ENCODE measurements at regions not wholly inside any gene's neighbourhood (a gene's known extent, or its start where the extent isn't known, plus 50 kb on each side); places are given as distances from the start of the nearest gene placed in this dataset.

GRCh38 chr3:162134571-162134970 is 638.0 kb downstream of the OTOL1 start:
- FAIRE-seq (no peak), ATAC-seq (no peak), DNase-seq (ENCODE audit: extremely low read depth in 1 of 4, low spot score in 3 of 4) (no peak)

More at GRCh38 chr3:162134571-162134970, 638.0 kb downstream of the OTOL1 start:
- Histone ChIP-seq H2AFZ (ENCODE audit: low read depth, low read length) (no peak overlapping the region), H3K36me3 (ENCODE audit: control insufficient read depth, insufficient read depth, low read length) (no peaks in the 10 kb centered on the region), H3K9me3 (replicated peaks; ENCODE audit: control insufficient read depth, insufficient read depth, low read depth, low read length) (no peaks in the 10 kb centered on the region), H3K4me1 (replicated peaks in 1 of 2; ENCODE audit: control insufficient read depth in 2 of 2, insufficient read depth in 2 of 2, low read length in 2 of 2) (no peaks in the 10 kb centered on the region), H3K4me3 (no peak overlapping the region), H3K27me3 (ENCODE audit: control insufficient read depth in 2 of 2, insufficient read depth in 2 of 2, low read length in 2 of 2) (no peaks in the 10 kb centered on the region), H3K27ac (ENCODE audit: extremely low read depth, low read depth, low read length) (no peak overlapping the region), H4K20me1 (replicated peaks; ENCODE audit: control insufficient read depth, insufficient read depth, low read length) (no peaks in the 10 kb centered on the region), H3K9me1 (ENCODE audit: control insufficient read depth, insufficient read depth, low read length) (no peaks in the 10 kb centered on the region), H3K4me2 (ENCODE audit: insufficient read depth, low read length) (no peak overlapping the region), H3K79me2 (ENCODE audit: control insufficient read depth, insufficient read depth, low read length) (no peaks in the 10 kb centered on the region), H3K9ac (ENCODE audit: insufficient read depth in 1 of 2, low read depth in 2 of 2, low read length in 2 of 2) (no peak overlapping the region)
- CTCF ChIA-PET (ENCODE audit: low intra/inter-chr PET ratio): no interaction called here
- in situ Hi-C loops (cut with MboI): no loop called here
- POLR2A ChIA-PET: no interaction called here
- intact Hi-C loops (cut with micrococcal nuclease): no loop called here
- no TSS peak for BruUV-seq (replicated peaks)
- 0% methylated on average over 4 of the region's 4 CpGs for WGBS (ENCODE audit: insufficient coverage, low coverage, missing lambda C conversion rate)
- no peak for TF ChIP-seq ZEB2 (IDR thresholded peaks at IDR 0.05)
- no peak for TF ChIP-seq SMARCE1 (IDR thresholded peaks at IDR 0.05)
- no peak for TF ChIP-seq NR3C1 (CRISPR knock-in tag; IDR thresholded peaks at IDR 0.05)
- TF ChIP-seq HNRNPK (IDR thresholded peaks at IDR 0.05; ENCODE audit: low read depth, low read length, poor library complexity, severe bottlenecking): no peak
- no peak for TF ChIP-seq TFAP4 (CRISPR knock-in tag; IDR thresholded peaks at IDR 0.05; ENCODE audit: borderline replicate concordance)
- TF ChIP-seq HCFC1 (IDR thresholded peaks at IDR 0.05; ENCODE audit: low read depth, low read length): no peak
- no peak for TF ChIP-seq NR2C2 (CRISPR knock-in tag; IDR thresholded peaks at IDR 0.05)
- no peak for TF ChIP-seq NR2C2 (tag; IDR thresholded peaks at IDR 0.05)
- TF ChIP-seq SAFB (IDR thresholded peaks at IDR 0.05; ENCODE audit: borderline replicate concordance, low read depth, low read length): no peak
- no peak for TF ChIP-seq HDAC8 (tag; IDR thresholded peaks at IDR 0.05)
- TF ChIP-seq FIP1L1 (IDR thresholded peaks at IDR 0.05; ENCODE audit: low read depth, low read length, poor library complexity, severe bottlenecking): no peak
- no peak for TF ChIP-seq HNRNPL (IDR thresholded peaks at IDR 0.05; ENCODE audit: low read depth, low read length)
- TF ChIP-seq TSHZ1 (CRISPR knock-in tag; IDR thresholded peaks at IDR 0.05): no peak
- TF ChIP-seq ZNF184 (CRISPR knock-in tag; IDR thresholded peaks at IDR 0.05): no peak
- no peak for TF ChIP-seq DPF2 (IDR thresholded peaks at IDR 0.05)
- TF ChIP-seq MXD1 (CRISPR knock-in tag; IDR thresholded peaks at IDR 0.05; ENCODE audit: borderline replicate concordance, poor library complexity, severe bottlenecking): no peak
